ENCODE measurements at regions not wholly inside any gene's neighbourhood (a gene's known extent, or its start where the extent isn't known, plus 50 kb on each side); places are given as distances from the start of the nearest gene placed in this dataset.

GRCh38 chr12:125205386-125205785 is 140.2 kb downstream of the AACS start:
- TF ChIP-seq TCF12 (IDR thresholded peaks at IDR 0.05; ENCODE audit: low read depth), result no peak
- TF ChIP-seq TAF1 (IDR thresholded peaks at IDR 0.05; ENCODE audit: low read depth), result no peak

- TF ChIP-seq CREB1 (IDR thresholded peaks at IDR 0.05; ENCODE audit: low read depth) (no peak), CEBPB (IDR thresholded peaks at IDR 0.05) (no peak)
Observed at GRCh38 chr12:125206711-125207110, 141.5 kb downstream of the AACS start.

GRCh38 chr12:125208334-125208733 is 143.1 kb downstream of the AACS start:
- no peak for TF ChIP-seq RAD21 (IDR thresholded peaks at IDR 0.05; ENCODE audit: low read depth)
- TF ChIP-seq, protein P1, sequence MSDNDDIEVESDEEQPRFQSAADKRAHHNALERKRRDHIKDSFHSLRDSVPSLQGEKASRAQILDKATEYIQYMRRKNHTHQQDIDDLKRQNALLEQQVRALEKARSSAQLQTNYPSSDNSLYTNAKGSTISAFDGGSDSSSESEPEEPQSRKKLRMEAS (IDR thresholded peaks at IDR 0.05), result no peak
- no peak for TF ChIP-seq CEBPB (IDR thresholded peaks at IDR 0.05)
- no peak for TF ChIP-seq YY1 (IDR thresholded peaks at IDR 0.05; ENCODE audit: low read depth)
- no peak for TF ChIP-seq REST (IDR thresholded peaks at IDR 0.05; ENCODE audit: low read depth)
- TF ChIP-seq ZBTB7A (IDR thresholded peaks at IDR 0.05; ENCODE audit: low read depth), result no peak
- no peak for TF ChIP-seq EGR1 (IDR thresholded peaks at IDR 0.05)
- no peak for TF ChIP-seq FOXM1 (IDR thresholded peaks at IDR 0.05; ENCODE audit: borderline replicate concordance, low read depth)
- TF ChIP-seq TCF12 (IDR thresholded peaks at IDR 0.05; ENCODE audit: low read depth), result no peak
- TF ChIP-seq EP300 (IDR thresholded peaks at IDR 0.05; ENCODE audit: borderline replicate concordance), result no peak
- TF ChIP-seq, protein P2, sequence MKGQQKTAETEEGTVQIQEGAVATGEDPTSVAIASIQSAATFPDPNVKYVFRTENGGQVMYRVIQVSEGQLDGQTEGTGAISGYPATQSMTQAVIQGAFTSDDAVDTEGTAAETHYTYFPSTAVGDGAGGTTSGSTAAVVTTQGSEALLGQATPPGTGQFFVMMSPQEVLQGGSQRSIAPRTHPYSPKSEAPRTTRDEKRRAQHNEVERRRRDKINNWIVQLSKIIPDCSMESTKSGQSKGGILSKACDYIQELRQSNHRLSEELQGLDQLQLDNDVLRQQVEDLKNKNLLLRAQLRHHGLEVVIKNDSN (IDR thresholded peaks at IDR 0.05), result no peak
- no peak for TF ChIP-seq TEAD4 (IDR thresholded peaks at IDR 0.05)

DNA sequence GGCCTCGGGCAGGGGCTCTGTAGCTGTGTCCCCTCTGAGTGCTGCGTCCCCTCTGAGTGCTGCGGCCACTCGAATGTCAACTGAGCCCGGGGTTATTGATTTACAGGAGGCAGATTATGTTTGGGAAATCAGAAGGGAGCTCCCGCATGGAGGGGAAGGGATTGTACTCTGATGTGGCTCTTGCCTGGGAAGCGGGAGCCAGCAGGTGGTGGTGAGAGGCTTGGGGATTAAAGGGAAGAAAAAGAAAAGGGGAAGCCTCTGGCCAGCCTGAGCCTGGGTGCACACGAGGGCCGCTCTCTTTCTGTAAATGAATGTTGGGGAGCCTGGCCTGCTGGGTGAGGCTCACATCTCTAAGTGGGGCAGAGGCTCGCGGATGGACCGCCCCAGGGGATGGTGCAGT is 143.7 kb downstream of the AACS start:
- TF ChIP-seq, protein P1 (IDR thresholded peaks at IDR 0.05), result no peak
- TF ChIP-seq REST (IDR thresholded peaks at IDR 0.05; ENCODE audit: low read depth), result no peak
- TF ChIP-seq CREB1 (IDR thresholded peaks at IDR 0.05; ENCODE audit: low read depth), result no peak
- no peak for TF ChIP-seq ZBTB7A (IDR thresholded peaks at IDR 0.05; ENCODE audit: low read depth)
- TF ChIP-seq RAD21 (IDR thresholded peaks at IDR 0.05; ENCODE audit: low read depth), result no peak
- no peak for TF ChIP-seq TCF12 (IDR thresholded peaks at IDR 0.05; ENCODE audit: low read depth)
- no peak for TF ChIP-seq YY1 (IDR thresholded peaks at IDR 0.05; ENCODE audit: low read depth)
- TF ChIP-seq EGR1 (IDR thresholded peaks at IDR 0.05), result no peak
- no peak for TF ChIP-seq CEBPB (IDR thresholded peaks at IDR 0.05)
- no peak for TF ChIP-seq EP300 (IDR thresholded peaks at IDR 0.05; ENCODE audit: borderline replicate concordance)
- TF ChIP-seq TEAD4 (IDR thresholded peaks at IDR 0.05), result no peak
- TF ChIP-seq, protein P2 (IDR thresholded peaks at IDR 0.05), result no peak
- no peak for TF ChIP-seq NFIC (IDR thresholded peaks at IDR 0.05)
- TF ChIP-seq FOXM1 (IDR thresholded peaks at IDR 0.05; ENCODE audit: borderline replicate concordance, low read depth), result no peak

DNA sequence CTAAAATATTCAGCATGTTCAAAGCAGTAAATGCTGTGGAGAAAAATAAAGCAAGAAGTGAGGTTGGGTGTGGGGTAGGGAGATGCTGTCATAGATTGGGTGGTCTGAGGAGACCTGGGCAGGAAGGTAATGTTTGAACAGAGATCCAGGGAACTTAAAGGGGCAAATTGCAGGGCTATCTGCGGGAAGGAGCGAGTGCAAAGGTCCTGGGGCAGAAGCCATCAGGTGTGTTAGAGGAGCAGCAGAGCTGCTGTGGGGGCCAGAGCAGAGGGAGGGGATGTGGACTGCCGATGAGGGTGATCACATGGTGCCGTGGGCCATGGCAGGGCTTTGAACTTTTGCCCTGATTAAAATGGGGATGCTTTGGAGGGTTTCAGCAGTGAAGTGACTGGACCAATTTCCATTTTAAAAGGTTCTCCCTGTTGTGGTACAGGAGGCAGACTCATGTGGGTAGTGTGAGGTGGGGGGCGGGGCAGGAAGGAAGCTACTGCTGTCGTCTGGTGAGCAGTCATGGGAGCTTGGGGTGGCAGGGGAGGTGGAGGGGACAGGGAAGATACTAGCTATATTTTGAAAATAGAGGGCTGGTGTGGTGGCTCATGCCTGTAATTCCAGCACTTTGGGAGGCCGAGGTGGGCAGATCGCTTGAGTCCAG is 145.0 kb downstream of the AACS start:
- TF ChIP-seq CREB1 (IDR thresholded peaks at IDR 0.05; ENCODE audit: low read depth) (no peak), REST (IDR thresholded peaks at IDR 0.05; ENCODE audit: low read depth) (no peak), EGR1 (IDR thresholded peaks at IDR 0.05) (no peak), EP300 (IDR thresholded peaks at IDR 0.05; ENCODE audit: borderline replicate concordance) (no peak), NFIC (IDR thresholded peaks at IDR 0.05) (no peak), TEAD4 (IDR thresholded peaks at IDR 0.05) (no peak), FOXM1 (IDR thresholded peaks at IDR 0.05; ENCODE audit: borderline replicate concordance, low read depth) (no peak), CEBPB (IDR thresholded peaks at IDR 0.05) (no peak), TCF12 (IDR thresholded peaks at IDR 0.05; ENCODE audit: low read depth) (no peak)
- TF ChIP-seq, protein P1 (IDR thresholded peaks at IDR 0.05), result no peak
